ENCODE measurements at regions not wholly inside any gene's neighbourhood (a gene's known extent, or its start where the extent isn't known, plus 50 kb on each side); places are given as distances from the start of the nearest gene placed in this dataset.
"Not testable (repeated sequence)": the region's sequence is repeated elsewhere in the genome, so short reads cannot be mapped to it uniquely, and the experiment has no call there.

GRCh38 chr7:23928418-23928775, 218.4 kb downstream of the STK31 start:
- no peak for DNase-seq (ENCODE audit: extremely low read depth in 1 of 11, low read depth in 9 of 11, low spot score in 4 of 11)

GRCh38 chr7:23930312-23930711, 220.3 kb downstream of the STK31 start:
- no peak for DNase-seq (ENCODE audit: extremely low read depth in 1 of 11, low read depth in 9 of 11, low spot score in 4 of 11)

- DNase-seq (ENCODE audit: extremely low read depth in 1 of 11, low read depth in 9 of 11, low spot score in 4 of 11), result no peak
Observed at GRCh38 chr7:23931633-23932032, 221.6 kb downstream of the STK31 start.

GRCh38 chr7:23938215-23938614, 228.2 kb downstream of the STK31 start:
- no peak for DNase-seq (ENCODE audit: extremely low read depth in 1 of 11, low read depth in 9 of 11, low spot score in 4 of 11)

GRCh38 chr7:23938937-23939552, 229.0 kb downstream of the STK31 start:
- DNase-seq (ENCODE audit: extremely low read depth in 1 of 11, low read depth in 9 of 11, low spot score in 4 of 11), result peak in 3 of 11 donors; percentile 10 to 15 (median 12)

- not testable (repeated sequence) for DNase-seq (ENCODE audit: extremely low read depth in 1 of 11, low read depth in 9 of 11, low spot score in 4 of 11)
Observed at GRCh38 chr7:23939747-23940146, 229.7 kb downstream of the STK31 start.

GRCh38 chr7:23941551-23941950, 231.5 kb downstream of the STK31 start:
- DNase-seq (ENCODE audit: extremely low read depth in 1 of 11, low read depth in 9 of 11, low spot score in 4 of 11), result no peak

- DNase-seq (ENCODE audit: extremely low read depth in 1 of 11, low read depth in 9 of 11, low spot score in 4 of 11), result no peak
Observed at GRCh38 chr7:23942032-23942431, 232.0 kb downstream of the STK31 start.

- DNase-seq (ENCODE audit: extremely low read depth in 1 of 11, low read depth in 9 of 11, low spot score in 4 of 11), result no peak
Observed at GRCh38 chr7:23944131-23944530, 234.1 kb downstream of the STK31 start.

- no peak for DNase-seq (ENCODE audit: extremely low read depth in 1 of 11, low read depth in 9 of 11, low spot score in 4 of 11)
Observed at GRCh38 chr7:23945472-23945871, 235.5 kb downstream of the STK31 start.

GRCh38 chr7:23955145-23955544, 245.1 kb downstream of the STK31 start:
- no peak for DNase-seq (ENCODE audit: extremely low read depth in 1 of 11, low read depth in 9 of 11, low spot score in 4 of 11)

GRCh38 chr7:23955600-23956149, 245.7 kb downstream of the STK31 start:
- no peak for DNase-seq (ENCODE audit: extremely low read depth in 1 of 11, low read depth in 9 of 11, low spot score in 4 of 11)

GRCh38 chr7:23956772-23957576, 247.0 kb downstream of the STK31 start:
- DNase-seq (ENCODE audit: extremely low read depth in 1 of 11, low read depth in 9 of 11, low spot score in 4 of 11), result no peak

GRCh38 chr7:23959821-23960220, 249.8 kb downstream of the STK31 start:
- DNase-seq (ENCODE audit: extremely low read depth in 1 of 11, low read depth in 9 of 11, low spot score in 4 of 11), result no peak

- no peak for DNase-seq (ENCODE audit: extremely low read depth in 1 of 11, low read depth in 9 of 11, low spot score in 4 of 11)
Observed at GRCh38 chr7:23960361-23960760, 250.3 kb downstream of the STK31 start.

GRCh38 chr7:23963461-23964165, 253.6 kb downstream of the STK31 start:
- no peak for DNase-seq (ENCODE audit: extremely low read depth in 1 of 11, low read depth in 9 of 11, low spot score in 4 of 11)

GRCh38 chr7:23964715-23965114, 254.7 kb downstream of the STK31 start:
- DNase-seq (ENCODE audit: extremely low read depth in 1 of 11, low read depth in 9 of 11, low spot score in 4 of 11), result no peak

- no peak for DNase-seq (ENCODE audit: extremely low read depth in 1 of 11, low read depth in 9 of 11, low spot score in 4 of 11)
Observed at GRCh38 chr7:23965296-23965695, 255.3 kb downstream of the STK31 start.

- no peak for DNase-seq (ENCODE audit: extremely low read depth in 1 of 11, low read depth in 9 of 11, low spot score in 4 of 11)
Observed at GRCh38 chr7:23966941-23967340, 256.9 kb downstream of the STK31 start.
